GM12864 (cell line): ENCODE measurements at regions not wholly inside any gene's neighbourhood (a gene's known extent, or its start where the extent isn't known, plus 50 kb on each side); places are given as distances from the start of the nearest gene placed in this dataset.

Experiments used
- DNase-seq: peaks from one replicate; pipeline ENCODE4 v3.0.0-alpha.2; 2011; ENCODE audit warnings: low read depth
- H3K4me3 ChIP-seq: 2 replicates; pipeline ENCODE4 v1.5.1; 2011; ENCODE audit warnings: mild to moderate bottlenecking, low read depth, low read length, control low read depth
- TF ChIP-seq, protein P1 (sequence below): IDR thresholded peaks from 2 replicates; pipeline ENCODE4 v1.5.1; 2011; ENCODE audit warnings: low read depth, mild to moderate bottlenecking, moderate library complexity, low read length, control low read depth, inconsistent platforms; ENCODE audit errors: missing control alignments

DNA sequence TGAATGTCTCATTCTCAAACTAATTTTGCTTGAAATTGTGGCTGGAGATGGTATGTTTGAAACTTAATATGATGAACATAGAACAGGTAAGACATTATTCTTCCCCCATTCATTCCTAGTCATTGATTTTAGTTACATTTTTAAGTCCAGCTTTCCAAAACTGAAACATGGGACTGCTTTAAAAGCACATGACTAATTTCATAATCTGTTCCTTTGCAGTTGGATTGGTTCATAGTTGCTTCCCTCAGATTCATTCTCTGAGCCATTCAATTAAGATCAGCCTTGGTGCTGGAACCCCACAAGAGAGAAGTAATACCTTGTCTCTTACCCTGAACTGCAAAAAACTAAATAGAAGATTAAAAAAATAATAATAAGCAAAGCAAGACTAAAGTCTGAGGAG is 87.5 kb upstream of the TGFBR2 start:
- TF ChIP-seq, protein P1, sequence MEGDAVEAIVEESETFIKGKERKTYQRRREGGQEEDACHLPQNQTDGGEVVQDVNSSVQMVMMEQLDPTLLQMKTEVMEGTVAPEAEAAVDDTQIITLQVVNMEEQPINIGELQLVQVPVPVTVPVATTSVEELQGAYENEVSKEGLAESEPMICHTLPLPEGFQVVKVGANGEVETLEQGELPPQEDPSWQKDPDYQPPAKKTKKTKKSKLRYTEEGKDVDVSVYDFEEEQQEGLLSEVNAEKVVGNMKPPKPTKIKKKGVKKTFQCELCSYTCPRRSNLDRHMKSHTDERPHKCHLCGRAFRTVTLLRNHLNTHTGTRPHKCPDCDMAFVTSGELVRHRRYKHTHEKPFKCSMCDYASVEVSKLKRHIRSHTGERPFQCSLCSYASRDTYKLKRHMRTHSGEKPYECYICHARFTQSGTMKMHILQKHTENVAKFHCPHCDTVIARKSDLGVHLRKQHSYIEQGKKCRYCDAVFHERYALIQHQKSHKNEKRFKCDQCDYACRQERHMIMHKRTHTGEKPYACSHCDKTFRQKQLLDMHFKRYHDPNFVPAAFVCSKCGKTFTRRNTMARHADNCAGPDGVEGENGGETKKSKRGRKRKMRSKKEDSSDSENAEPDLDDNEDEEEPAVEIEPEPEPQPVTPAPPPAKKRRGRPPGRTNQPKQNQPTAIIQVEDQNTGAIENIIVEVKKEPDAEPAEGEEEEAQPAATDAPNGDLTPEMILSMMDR = no peak
- no peak overlapping the region for H3K4me3 ChIP-seq
- no peak for DNase-seq

DNA sequence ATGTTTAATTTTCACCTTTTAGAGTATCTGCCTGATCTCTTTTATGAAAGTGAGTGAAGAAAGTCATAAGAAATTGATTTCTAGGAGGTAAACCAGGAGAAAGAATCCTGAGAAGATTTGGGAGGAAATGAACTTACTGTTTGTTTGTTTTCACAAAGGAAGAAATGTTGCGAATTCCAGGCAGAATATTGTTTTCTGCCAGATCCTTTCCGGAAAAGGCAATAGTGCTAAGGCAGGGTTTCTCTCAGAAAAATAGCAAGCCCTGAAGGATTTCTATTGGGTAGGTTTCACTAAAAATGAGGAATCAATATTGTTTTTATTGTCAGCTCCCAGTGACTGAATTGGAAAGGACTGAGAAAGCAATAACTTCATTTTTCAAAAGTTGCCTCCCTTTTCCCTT is 85.7 kb upstream of the TGFBR2 start:
- H3K4me3 ChIP-seq = no peak overlapping the region
- no peak for DNase-seq
- TF ChIP-seq, protein P1 = no peak

DNA sequence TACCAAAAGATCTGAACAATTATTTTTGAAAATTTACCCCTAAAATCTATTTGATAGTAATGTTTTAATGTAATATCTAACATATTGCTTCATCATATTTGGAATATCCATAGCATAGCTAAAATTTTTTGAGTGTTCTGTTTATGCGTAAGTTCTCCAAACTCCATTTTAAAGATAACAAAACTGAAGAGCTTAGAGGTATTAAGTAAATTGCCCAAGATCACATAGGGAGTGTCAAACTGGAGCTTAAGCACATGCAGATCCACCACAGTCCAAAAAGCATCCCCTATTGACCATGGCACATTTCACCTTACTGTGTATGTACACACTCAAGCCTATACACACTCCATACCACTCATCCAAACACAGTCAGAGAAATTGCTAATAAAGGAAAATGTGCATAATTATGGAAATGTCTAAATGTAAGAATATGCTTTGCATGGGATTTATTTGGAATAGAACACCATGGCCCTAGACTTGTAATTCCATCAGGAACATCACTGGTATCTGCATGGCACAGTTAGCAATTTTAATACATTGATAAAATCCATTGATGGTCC is 85.2 kb upstream of the TGFBR2 start:
- DNase-seq = no peak
- no peak overlapping the region for H3K4me3 ChIP-seq
- TF ChIP-seq, protein P1 = no peak

DNA sequence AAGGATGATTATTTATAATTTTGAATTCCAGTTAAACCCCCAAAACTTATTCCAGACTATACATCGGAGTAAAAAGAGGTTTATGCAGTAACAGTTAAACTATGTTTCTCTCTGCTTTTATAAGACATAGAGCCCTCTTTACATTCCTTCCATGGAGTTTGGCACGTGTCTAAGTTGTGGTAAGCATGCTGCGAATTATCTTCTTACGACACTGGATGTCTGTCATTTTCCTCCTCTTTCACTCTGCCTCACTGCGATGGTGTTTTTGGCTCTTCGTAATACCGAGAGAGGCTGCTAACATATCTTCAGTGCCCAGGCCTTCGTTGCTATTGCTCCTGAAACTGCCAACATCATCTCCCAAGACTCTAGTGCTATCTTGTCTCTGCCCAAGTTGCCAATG is 83.9 kb upstream of the TGFBR2 start:
- TF ChIP-seq, protein P1 = no peak
- H3K4me3 ChIP-seq = no peak overlapping the region
- no peak for DNase-seq

DNA sequence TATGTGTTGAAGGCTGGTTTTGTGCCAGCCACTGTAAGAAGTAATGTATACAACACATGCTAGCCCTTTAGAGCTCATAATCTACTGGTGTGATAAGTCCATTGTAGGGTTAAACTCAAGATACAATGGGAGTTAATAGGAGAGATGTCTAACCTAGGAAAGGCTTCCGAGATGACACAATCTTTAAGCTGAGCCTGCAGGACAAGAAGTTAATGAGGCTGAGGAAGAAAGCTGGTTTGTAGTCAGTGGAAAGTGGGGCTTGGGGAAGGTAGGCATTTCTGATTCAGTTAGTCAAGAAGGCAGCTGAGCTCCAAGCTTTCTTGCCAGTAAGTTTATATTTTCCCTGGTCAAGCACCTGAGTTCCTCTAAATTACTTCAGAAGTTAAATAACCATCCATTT is 83.0 kb upstream of the TGFBR2 start:
- no peak overlapping the region for H3K4me3 ChIP-seq
- no peak for DNase-seq
- TF ChIP-seq, protein P1 = no peak

DNA sequence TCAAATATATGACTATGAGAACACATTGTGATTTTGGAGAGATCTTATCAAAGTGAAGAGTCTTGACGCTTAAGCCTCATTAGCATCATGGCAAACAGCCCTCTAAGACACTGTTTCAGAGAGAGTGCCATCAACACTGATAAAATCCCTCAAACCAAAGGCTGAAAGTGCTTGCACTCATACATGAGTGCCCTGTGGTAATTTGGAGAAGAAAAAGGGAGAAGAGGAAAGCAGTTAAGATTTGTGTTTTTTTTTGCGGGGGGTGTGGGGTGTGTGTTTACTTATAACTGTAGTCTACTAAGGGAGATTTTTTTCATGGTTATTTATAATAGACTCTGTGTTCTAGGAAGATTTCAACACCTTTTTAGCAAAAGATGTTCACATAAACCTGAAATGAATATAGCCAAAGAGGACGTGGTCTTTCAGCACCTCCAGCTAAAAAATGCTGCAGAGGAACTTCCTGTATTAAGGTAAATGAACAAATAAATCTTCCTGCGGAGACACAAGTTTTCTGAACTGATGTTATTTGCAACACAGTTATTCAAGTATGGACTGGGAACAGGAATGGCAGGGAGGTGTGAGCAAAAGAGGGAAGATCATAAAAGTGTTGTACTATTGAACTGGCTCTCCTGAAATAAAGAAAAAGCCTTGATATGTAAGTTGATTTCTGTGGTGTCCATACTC is 81.9 kb upstream of the TGFBR2 start:
- no peak for DNase-seq
- TF ChIP-seq, protein P1 = no peak

DNA sequence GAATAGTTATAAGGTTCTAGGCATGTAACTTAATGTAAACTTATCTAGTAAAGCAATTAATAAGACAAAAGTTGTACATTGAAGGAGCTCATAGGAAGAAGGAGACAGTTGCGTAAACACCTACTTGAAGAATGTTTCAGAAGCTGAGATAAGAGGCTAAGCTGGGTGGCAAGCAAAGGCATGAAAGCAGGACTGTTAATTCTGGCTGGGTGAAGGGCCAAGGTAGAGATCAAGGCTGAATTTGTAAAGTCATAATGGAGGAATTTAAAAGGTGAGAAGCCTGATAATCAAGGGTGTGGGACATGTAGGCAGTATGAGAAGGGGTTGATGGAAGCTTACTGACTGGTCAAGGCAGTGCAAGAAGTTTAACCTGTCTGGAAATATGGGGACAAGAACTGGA is 80.4 kb upstream of the TGFBR2 start:
- TF ChIP-seq, protein P1 = no peak
- no peak overlapping the region for H3K4me3 ChIP-seq
- no peak for DNase-seq

More for the DNA sequence above, 81.9 kb upstream of the TGFBR2 start:
- H3K4me3 ChIP-seq = no peak overlapping the region
